H9 (cell line): ENCODE measurements at regions not wholly inside any gene's neighbourhood (a gene's known extent, or its start where the extent isn't known, plus 50 kb on each side); places are given as distances from the start of the nearest gene placed in this dataset.

Experiments
- DNase-seq: peaks from one replicate; pipeline ENCODE4 v3.0.0-alpha.2; 2017
- H2AFZ ChIP-seq: one replicate; pipeline ENCODE4 v1.6.1; 2013; ENCODE audit warnings: mild to moderate bottlenecking, low read length, control low read depth, moderate library complexity
- H2AK5ac ChIP-seq: 2 replicates; pipeline ENCODE4 v1.6.1; 2013; ENCODE audit warnings: low read length, control low read depth, mixed read lengths; ENCODE audit not compliant: insufficient read length
- H2BK120ac ChIP-seq: one replicate; pipeline ENCODE4 v1.6.1; 2013; ENCODE audit warnings: low read depth, mild to moderate bottlenecking, low read length, control low read depth, inconsistent platforms; ENCODE audit not compliant: poor library complexity, severe bottlenecking
- H2BK12ac ChIP-seq: 2 replicates; pipeline ENCODE4 v1.6.1; 2013; ENCODE audit warnings: low read length, control low read depth, mixed read lengths, low read depth; ENCODE audit not compliant: insufficient read length
- H2BK15ac ChIP-seq: 2 replicates; pipeline ENCODE4 v1.6.1; 2013; ENCODE audit warnings: low read depth, low read length, control low read depth
- H2BK20ac ChIP-seq: one replicate; pipeline ENCODE4 v1.6.1; 2013; ENCODE audit warnings: low read depth, mild to moderate bottlenecking, low read length, control low read depth, inconsistent platforms; ENCODE audit not compliant: poor library complexity, severe bottlenecking
- H2BK5ac ChIP-seq: 2 replicates; pipeline ENCODE4 v1.6.1; 2013; ENCODE audit warnings: low read length, control low read depth, mixed read lengths; ENCODE audit not compliant: insufficient read length
- H3K14ac ChIP-seq: 2 replicates; pipeline ENCODE4 v1.6.1; 2013; ENCODE audit warnings: low read length, control low read depth; ENCODE audit not compliant: insufficient read depth
- H3K18ac ChIP-seq: 2 replicates; pipeline ENCODE4 v1.6.1; 2013; ENCODE audit warnings: low read depth, mild to moderate bottlenecking, mixed read lengths, low read length, control low read depth; ENCODE audit not compliant: insufficient read length
- H3K23ac ChIP-seq: 2 replicates; pipeline ENCODE4 v1.6.1; 2013; ENCODE audit warnings: low read length, control low read depth, mixed read lengths, low read depth; ENCODE audit not compliant: insufficient read length
- H3K23me2 ChIP-seq: 2 replicates; pipeline ENCODE4 v1.6.1; 2013; ENCODE audit warnings: low read depth, mild to moderate bottlenecking, mixed read lengths, low read length, control low read depth; ENCODE audit not compliant: insufficient read length, poor library complexity, severe bottlenecking
- H3K27ac ChIP-seq: 2 replicates; pipeline ENCODE4 v1.5.1; 2013; ENCODE audit warnings: low read length, control low read depth, mixed read lengths, low read depth; ENCODE audit not compliant: insufficient read length
- H3K27me3 ChIP-seq: 2 replicates; pipeline ENCODE4 v1.6.1; 2013; ENCODE audit warnings: low read length, control low read depth, inconsistent platforms; ENCODE audit not compliant: insufficient read depth
- H3K4ac ChIP-seq: 2 replicates; pipeline ENCODE4 v1.6.1; 2013; ENCODE audit warnings: low read depth, mild to moderate bottlenecking, control low read depth, inconsistent platforms, low read length, moderate library complexity
- H3K4me1 ChIP-seq: 2 replicates; pipeline ENCODE4 v1.6.1; 2013; ENCODE audit warnings: low read length, control low read depth, inconsistent platforms; ENCODE audit not compliant: insufficient read depth
- H3K4me2 ChIP-seq: 2 replicates; pipeline ENCODE4 v1.6.1; 2013; ENCODE audit warnings: low read length, control low read depth, mixed read lengths; ENCODE audit not compliant: insufficient read length, insufficient read depth
- H3K56ac ChIP-seq: 2 replicates; pipeline ENCODE4 v1.6.1; 2013; ENCODE audit warnings: low read depth, mild to moderate bottlenecking, mixed read lengths, low read length, control low read depth; ENCODE audit not compliant: insufficient read length
- H3K79me1 ChIP-seq: 2 replicates; pipeline ENCODE4 v1.6.1; 2013; ENCODE audit warnings: low read depth, mild to moderate bottlenecking, moderate library complexity, low read length, control low read depth, inconsistent platforms; ENCODE audit not compliant: insufficient read depth, poor library complexity, severe bottlenecking
- H3K79me2 ChIP-seq: 2 replicates; pipeline ENCODE4 v1.6.1; 2013; ENCODE audit warnings: low read length, control low read depth, inconsistent platforms; ENCODE audit not compliant: insufficient read depth
- H3K9ac ChIP-seq: 2 replicates; pipeline ENCODE4 v1.6.1; 2013; ENCODE audit warnings: low read length, control low read depth, mixed read lengths; ENCODE audit not compliant: insufficient read length; ENCODE audit errors: extremely low read depth
- H3K9me3 ChIP-seq: one replicate; pipeline ENCODE4 v1.6.1; 2013; ENCODE audit warnings: low read depth, low read length, inconsistent platforms; ENCODE audit not compliant: control insufficient read depth
- H3T11ph ChIP-seq: one replicate; pipeline ENCODE4 v1.6.1; 2013; ENCODE audit warnings: mild to moderate bottlenecking, low read length, control low read depth, inconsistent platforms
- H4K20me1 ChIP-seq: one replicate; pipeline ENCODE4 v1.6.1; 2013; ENCODE audit not compliant: control insufficient read depth, insufficient read length, insufficient read depth
- H4K5ac ChIP-seq: 2 replicates; pipeline ENCODE4 v1.6.1; 2013; ENCODE audit warnings: low read depth, mild to moderate bottlenecking, mixed read lengths, low read length, control low read depth; ENCODE audit not compliant: insufficient read length
- H4K8ac ChIP-seq: replicated peaks from 2 replicates; pipeline ENCODE4 v1.6.1; 2013; ENCODE audit warnings: low read length, control low read depth, mixed read lengths, low read depth; ENCODE audit not compliant: insufficient read length
- H4K91ac ChIP-seq: 2 replicates; pipeline ENCODE4 v1.6.1; 2013; ENCODE audit warnings: low read depth, mild to moderate bottlenecking, moderate library complexity, mixed read lengths, low read length, control low read depth; ENCODE audit not compliant: insufficient read length
- H3K27ac Mint-ChIP-seq, 3 experiments: 2 replicates in 2 of 3; 3 replicates in 1 of 3; pipeline ENCODE4 v1.8.0; 2020 to 2021; ENCODE audit warnings: mixed read lengths in 3 of 3, mild to moderate bottlenecking in 1 of 3, moderate library complexity in 1 of 3
- H3K27me3 Mint-ChIP-seq: 2 replicates; pipeline ENCODE4 v1.8.0; 2021; ENCODE audit warnings: low read depth, mild to moderate bottlenecking, moderate library complexity, mixed read lengths
- H3K36me3 Mint-ChIP-seq, 3 experiments: 2 replicates in 2 of 3; 3 replicates in 1 of 3; pipeline ENCODE4 v1.8.0; 2020 to 2021; ENCODE audit warnings: low read depth in 3 of 3, mixed read lengths in 3 of 3; ENCODE audit not compliant: insufficient read depth in 1 of 3
- H3K4me1 Mint-ChIP-seq, 2 experiments: 2 replicates each; pipeline ENCODE4 v1.8.0; 2020; ENCODE audit warnings: mixed read lengths in 2 of 2
- H3K4me3 Mint-ChIP-seq, 2 experiments: 2 replicates in 1 of 2; 3 replicates in 1 of 2; pipeline ENCODE4 v1.8.0; 2020 to 2021; ENCODE audit warnings: mild to moderate bottlenecking in 2 of 2, mixed read lengths in 2 of 2, moderate library complexity in 1 of 2
- H3K9me3 Mint-ChIP-seq, 2 experiments: 2 replicates in 1 of 2; 3 replicates in 1 of 2; pipeline ENCODE4 v1.8.0; 2020; ENCODE audit warnings: mild to moderate bottlenecking in 2 of 2, mixed read lengths in 2 of 2, moderate library complexity in 1 of 2
- CTCF ChIP-seq: fragments of 200-600 bp; sonication (generic); conservative IDR thresholded peaks from 3 replicates; pipeline ENCODE4 v1.8.0; 2021; ENCODE audit warnings: antibody characterized with exemption, mild to moderate bottlenecking
- WGBS: extraction: QIAGEN DNeasy Blood & Tissue Kit; methylation state at CpG from one replicate; pipeline ENCODE4 v1.1.7; 2013; ENCODE audit warnings: missing lambda C conversion rate, low lambda C conversion rate, mixed read lengths; ENCODE audit not compliant: insufficient read length; ENCODE audit errors: extremely low coverage; 5-methylcytosine and 5-hydroxymethylcytosine counted together

DNA sequence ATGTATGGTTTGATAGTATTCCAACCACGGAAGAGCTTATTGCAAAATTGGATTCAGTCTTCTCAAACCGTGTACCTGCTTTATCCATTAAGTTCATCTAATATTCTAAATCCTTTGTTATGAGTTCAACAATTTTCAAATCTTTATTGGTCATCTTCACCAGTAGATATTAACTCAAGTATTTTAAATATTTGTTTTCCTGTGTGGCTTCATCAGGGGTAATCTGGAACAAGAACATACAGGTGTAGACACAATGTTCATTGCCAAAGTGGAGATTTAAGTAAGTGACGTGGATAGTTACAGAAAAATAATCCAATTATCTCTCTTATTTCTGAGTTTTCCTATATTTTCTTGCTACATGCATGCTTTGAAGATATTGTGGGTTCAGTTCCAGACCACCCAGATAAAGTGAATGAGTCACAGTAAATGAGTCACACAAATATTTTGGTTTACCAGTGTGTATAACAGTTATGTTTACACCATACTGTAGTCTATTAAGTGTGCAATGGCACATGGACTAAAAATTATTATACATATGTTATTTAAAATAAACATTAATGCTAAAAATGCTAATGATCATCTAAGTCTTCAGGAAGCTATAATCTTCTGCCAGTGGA, 429.0 kb upstream of the POT1 start:
- TF ChIP-seq CTCF: no peak
- Histone ChIP-seq H3K23me2 (no peaks in the 10 kb centered on the region), H3K9me3 (no peaks in the 10 kb centered on the region), H3K18ac (no peak overlapping the region), H4K5ac (no peak overlapping the region), H2AK5ac (no peak overlapping the region), H4K8ac (no peak overlapping the region), H2AFZ (no peak overlapping the region), H3K23ac (no peak overlapping the region), H3K56ac (no peak overlapping the region), H3K4ac (no peak overlapping the region), H3K14ac (no peak overlapping the region), H2BK120ac (no peak overlapping the region), H3K27ac (no peak overlapping the region), H2BK20ac (no peak overlapping the region), H3K9ac (no peak overlapping the region), H4K91ac (no peak overlapping the region), H3K79me1 (no peaks in the 10 kb centered on the region), H2BK15ac (no peak overlapping the region), H3K4me1 (no peaks in the 10 kb centered on the region), H2BK12ac (no peak overlapping the region), H3K27me3 (no peaks in the 10 kb centered on the region), H3K4me2 (no peak overlapping the region), H4K20me1 (no peaks in the 10 kb centered on the region), H3K79me2 (no peaks in the 10 kb centered on the region), H2BK5ac (no peak overlapping the region), H3T11ph (no peak overlapping the region)
- no peak overlapping the region for H3K4me3 Mint-ChIP-seq
- no peaks in the 10 kb centered on the region for H3K4me1 Mint-ChIP-seq
- H3K36me3 Mint-ChIP-seq: no peaks in the 10 kb centered on the region
- peak overlapping the region in 1 of 3 experiments; percentile 63; a peak in 1 of 7 replicates for H3K27ac Mint-ChIP-seq
- H3K9me3 Mint-ChIP-seq: no peaks in the 10 kb centered on the region
- H3K27me3 Mint-ChIP-seq: no peaks in the 10 kb centered on the region
- DNase-seq: no peak
- WGBS: no CpG with 5 or more reads among the region's 3 CpGs
